K562 (cell line): ENCODE measurements at regions not wholly inside any gene's neighbourhood (a gene's known extent, or its start where the extent isn't known, plus 50 kb on each side); places are given as distances from the start of the nearest gene placed in this dataset.

Experiments used
- ATAC-seq: fragments of 200-7000 bp; cut with Tn5 transposase; 3 replicates; pipeline ENCODE4 v1.9.1; 2020; ENCODE audit warnings: moderate library complexity
- BruUV-seq: library from RNA; stranded (reverse); fragments of 400-500 nt; replicated peaks from 2 replicates; lab custom pipeline; 2021; lab: Mats Ljungman, UMichigan
- CTCF ChIA-PET: fragments of 300-600 bp; formaldehyde crosslinking; extraction: SDS; loops from one replicate; lab custom pipeline; 2021; ENCODE audit warnings: low intra/inter-chr PET ratio; lab: Yijun Ruan, JAX
- POLR2A ChIA-PET: fragments of 300-600, 350-650 bp; sonication (Branson Sonifier 250); formaldehyde crosslinking; extraction: SDS; loops from one replicate; lab custom pipeline; 2021; ENCODE audit warnings: antibody characterized with exemption, inconsistent platforms; lab: Yijun Ruan, JAX
- DNase-seq, 4 experiments: peaks; one replicate each; pipeline versions ENCODE4 v3.0.0 to v3.0.0-alpha.2; 2011 to 2018; ENCODE audit warnings: low spot score in 3 of 4, mixed read lengths in 3 of 4; ENCODE audit errors: extremely low read depth in 1 of 4
- FAIRE-seq: peaks from 2 replicates; lab custom pipeline; 2011; peaks lifted over from hg19 to GRCh38; lab: Jason Lieb, UNC
- H2AFZ ChIP-seq: 2 replicates; pipeline ENCODE4 v1.6.0; 2011; ENCODE audit warnings: low read depth, low read length, control low read depth, inconsistent platforms
- H3K27ac ChIP-seq: fragments of 200-600 bp; 3 replicates; pipeline ENCODE4 v1.8.0; 2011; ENCODE audit warnings: low read depth, mild to moderate bottlenecking, control low read depth, inconsistent platforms, low read length, moderate library complexity, mixed read lengths; ENCODE audit errors: extremely low read depth
- H3K27me3 ChIP-seq, 2 experiments: fragments of 300-600 bp in 1 of 2; 2 replicates in 1 of 2; 3 replicates in 1 of 2; pipeline versions ENCODE4 v1.6.0 to v1.8.0; 2011; ENCODE audit warnings: inconsistent platforms in 2 of 2, low read length in 2 of 2, mild to moderate bottlenecking in 1 of 2, mixed read lengths in 1 of 2, moderate library complexity in 1 of 2; ENCODE audit not compliant: control insufficient read depth in 2 of 2, insufficient read depth in 2 of 2
- H3K36me3 ChIP-seq: fragments of 300-600 bp; 3 replicates; pipeline ENCODE4 v1.8.0; 2011; ENCODE audit warnings: mild to moderate bottlenecking, low read length, inconsistent platforms; ENCODE audit not compliant: control insufficient read depth, insufficient read depth
- H3K4me1 ChIP-seq, 2 experiments: fragments of 200-600 bp in 1 of 2; replicated peaks in 1 of 2; 2 replicates in 1 of 2; 3 replicates in 1 of 2; pipeline versions ENCODE4 v1.5.1 to v1.8.0; 2011; ENCODE audit warnings: inconsistent platforms in 2 of 2, low read length in 2 of 2, mild to moderate bottlenecking in 1 of 2, mixed read lengths in 1 of 2, moderate library complexity in 1 of 2; ENCODE audit not compliant: control insufficient read depth in 2 of 2, insufficient read depth in 2 of 2
- H3K4me2 ChIP-seq: 2 replicates; pipeline ENCODE4 v1.6.1; 2011; ENCODE audit warnings: low read length, control low read depth, inconsistent platforms, mixed read lengths; ENCODE audit not compliant: insufficient read depth
- H3K4me3 ChIP-seq: fragments of 200-600 bp; sonication (generic), shearing (Covaris generic); 2 replicates; pipeline ENCODE4 v1.5.1; 2016; ENCODE audit warnings: control low read depth, inconsistent platforms
- H3K79me2 ChIP-seq: fragments of 200-600 bp; 3 replicates; pipeline ENCODE4 v1.8.0; 2011; ENCODE audit warnings: low read length, inconsistent platforms; ENCODE audit not compliant: control insufficient read depth, insufficient read depth
- H3K9ac ChIP-seq, 2 experiments: 2 replicates each; pipeline versions ENCODE4 v1.6.0 to v1.6.1; 2011; ENCODE audit warnings: low read depth in 2 of 2, low read length in 2 of 2, control low read depth in 1 of 2, inconsistent platforms in 1 of 2, mild to moderate bottlenecking in 1 of 2, mixed read lengths in 1 of 2; ENCODE audit not compliant: insufficient read depth in 1 of 2
- H3K9me1 ChIP-seq: one replicate; pipeline ENCODE4 v1.6.0; 2011; ENCODE audit warnings: inconsistent platforms, mild to moderate bottlenecking, low read length, moderate library complexity; ENCODE audit not compliant: control insufficient read depth, insufficient read depth
- H3K9me3 ChIP-seq: replicated peaks from 2 replicates; pipeline ENCODE4 v1.5.1; 2011; ENCODE audit warnings: low read depth, low read length, inconsistent platforms; ENCODE audit not compliant: control insufficient read depth, insufficient read depth
- H4K20me1 ChIP-seq: replicated peaks from 2 replicates; pipeline ENCODE4 v1.6.1; 2011; ENCODE audit warnings: low read length, inconsistent platforms, mixed read lengths; ENCODE audit not compliant: control insufficient read depth, insufficient read depth
- CCAR2 ChIP-seq: fragments of 200-400 bp; formaldehyde crosslinking; IDR thresholded peaks from 2 replicates; pipeline ENCODE4 v1.6.1; 2017; ENCODE audit warnings: mild to moderate bottlenecking, low read depth, low read length
- ETV6 ChIP-seq, 3 experiments: fragments of 150-350 bp in 1 of 3; sonication (generic) in 1 of 3; formaldehyde crosslinking in 1 of 3; IDR thresholded peaks; 2 replicates each; pipeline versions ENCODE4 v1.6.1 to v1.8.0; 2014 to 2022; ENCODE audit warnings: borderline replicate concordance in 2 of 3, low read depth in 2 of 3, antibody characterized with exemption in 1 of 3, low read length in 1 of 3, mild to moderate bottlenecking in 1 of 3, missing genetic modification reagents in 1 of 3
- JUNB ChIP-seq: fragments of 450-650 bp; formaldehyde crosslinking; conservative IDR thresholded peaks from 2 replicates; pipeline ENCODE4 v1.4.0; 2020; ENCODE audit warnings: mild to moderate bottlenecking
- KDM1A ChIP-seq, 2 experiments: fragments of 450-650 bp; IDR thresholded peaks; 2 replicates each; pipeline ENCODE4 v1.6.1; 2016; ENCODE audit warnings: mild to moderate bottlenecking in 2 of 2
- NR2F6 ChIP-seq: fragments of 450-650 bp; formaldehyde crosslinking; IDR thresholded peaks from 2 replicates; pipeline ENCODE4 v1.4.0; 2020; ENCODE audit warnings: mild to moderate bottlenecking
- SIN3A ChIP-seq, 2 experiments: fragments of 150-350 bp in 1 of 2; IDR thresholded peaks; 2 replicates each; pipeline ENCODE4 v1.6.1; 2011 to 2016; ENCODE audit warnings: borderline replicate concordance in 2 of 2, low read depth in 2 of 2, low read length in 2 of 2, mild to moderate bottlenecking in 2 of 2, moderate library complexity in 2 of 2; ENCODE audit not compliant: control insufficient read depth in 1 of 2
- ZBTB17 ChIP-seq: fragments of 450-650 bp; formaldehyde crosslinking; IDR thresholded peaks from 2 replicates; pipeline ENCODE4 v1.4.0; 2020; ENCODE audit warnings: mild to moderate bottlenecking
- ZBTB43 ChIP-seq: sonication (generic); formaldehyde crosslinking; IDR thresholded peaks from 2 replicates; pipeline ENCODE4 v1.8.0; 2023; ENCODE audit warnings: mild to moderate bottlenecking, missing genetic modification reagents
- ZNF184 ChIP-seq: sonication (generic); formaldehyde crosslinking; IDR thresholded peaks from 2 replicates; pipeline ENCODE4 v1.5.0; 2020; ENCODE audit warnings: missing genetic modification reagents
- ZNF197 ChIP-seq: fragments of 200-800 bp; sonication (Bioruptor generic); IDR thresholded peaks from 2 replicates; pipeline ENCODE4 v1.6.1; 2016; ENCODE audit warnings: low read depth, missing genetic modification characterization, missing compliant biosample characterization
- ZNF431 ChIP-seq: sonication (generic); formaldehyde crosslinking; IDR thresholded peaks from 2 replicates; pipeline ENCODE4 v1.8.0; 2022; ENCODE audit warnings: mild to moderate bottlenecking, missing genetic modification reagents
- WGBS: fragments of 100-300 bp; shearing (Covaris generic); methylation state at CpG from one replicate; pipeline ENCODE4 v1.1.6; 2016; ENCODE audit warnings: low coverage, mixed read lengths; ENCODE audit not compliant: insufficient coverage; ENCODE audit errors: missing lambda C conversion rate; 5-methylcytosine and 5-hydroxymethylcytosine counted together
- in situ Hi-C: fragments of 300-500 bp; cut with MboI; formaldehyde crosslinking; loops from 4 replicates; pipeline ENCODE4 v1.15.0; 2018; ENCODE audit warnings: inconsistent platforms, mixed read lengths
- intact Hi-C: fragments of 100-400 bp; cut with micrococcal nuclease; formaldehyde crosslinking; loops from 2 replicates; pipeline ENCODE4 v1.14.2; 2022
- TF ChIP-seq, protein P1 (sequence below): sonication (generic); formaldehyde crosslinking; IDR thresholded peaks from 2 replicates; pipeline ENCODE4 v1.8.1; 2022; ENCODE audit warnings: missing genetic modification reagents

GRCh38 chr11:110858547-110858921 lies 146.3 kb upstream of the ARHGAP20 start:
- H3K9me3 ChIP-seq, result no peaks in the 10 kb centered on the region; the same call in 1 of the 2 replicates
- ATAC-seq (no peak), DNase-seq (no peak), FAIRE-seq (no peak)
- in situ Hi-C loops (no loop called here), intact Hi-C loops (no loop called here)
- H3K9me1 ChIP-seq, result no peaks in the 10 kb centered on the region
- no peaks in the 10 kb centered on the region for H3K27me3 ChIP-seq
- TF ChIP-seq NR2F6, result no peak
- TF ChIP-seq JUNB, result no peak
- ChIA-PET POLR2A (no interaction called here), CTCF (no interaction called here)
- no peaks in the 10 kb centered on the region for H4K20me1 ChIP-seq
- no peak overlapping the region for H2AFZ ChIP-seq
- WGBS, result 0% methylated on average over 4 of the region's 5 CpGs
- H3K79me2 ChIP-seq, result no peaks in the 10 kb centered on the region
- H3K4me3 ChIP-seq, result no peak overlapping the region
- H3K27ac ChIP-seq, result no peak overlapping the region
- no TSS peak for BruUV-seq
- no peaks in the 10 kb centered on the region for H3K36me3 ChIP-seq
- no peak overlapping the region for H3K4me2 ChIP-seq
- no peaks in the 10 kb centered on the region for H3K4me1 ChIP-seq
- H3K9ac ChIP-seq, result no peak overlapping the region

DNA sequence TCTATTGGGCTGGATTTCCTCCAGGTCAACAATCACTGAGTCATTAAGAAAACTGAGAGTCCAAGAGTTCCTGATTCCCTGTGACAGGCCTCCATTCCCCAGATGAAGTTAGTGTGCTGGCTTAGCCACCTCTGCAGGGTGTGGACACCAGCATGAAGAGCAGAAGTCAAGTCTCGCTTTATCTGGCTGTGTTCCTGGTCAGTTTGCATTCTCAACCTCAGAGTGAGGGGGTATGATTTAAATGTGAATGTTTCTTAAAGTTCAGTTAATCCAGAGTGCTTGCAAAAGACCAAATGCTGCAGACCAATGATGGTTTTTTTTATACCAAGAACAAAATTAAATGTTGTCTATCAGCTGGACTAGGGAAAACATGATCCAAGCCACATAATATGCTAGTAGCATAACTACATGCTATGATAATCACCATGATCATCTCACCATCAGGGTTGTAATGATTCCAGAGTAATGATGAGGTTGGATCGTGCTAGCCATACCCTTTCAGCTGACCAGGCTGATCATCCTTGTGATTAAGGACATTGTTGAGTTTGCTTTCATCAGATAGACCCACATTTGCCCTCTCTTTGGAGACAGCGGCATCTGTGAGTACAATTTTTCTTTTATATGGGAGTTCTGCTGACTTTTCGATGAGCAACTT lies 145.8 kb upstream of the ARHGAP20 start:
- Histone ChIP-seq H3K9me1 (no peaks in the 10 kb centered on the region), H3K4me2 (no peak overlapping the region), H3K4me1 (no peaks in the 10 kb centered on the region), H3K27ac (no peak overlapping the region), H2AFZ (no peak overlapping the region), H3K9me3 (no peaks in the 10 kb centered on the region; the same call in 1 of the 2 replicates), H3K9ac (no peak overlapping the region), H3K79me2 (no peaks in the 10 kb centered on the region), H3K36me3 (no peaks in the 10 kb centered on the region), H3K27me3 (no peaks in the 10 kb centered on the region), H3K4me3 (no peak overlapping the region), H4K20me1 (no peaks in the 10 kb centered on the region)
- WGBS, result 1% methylated on average over 4 of the region's 4 CpGs
- POLR2A ChIA-PET, result no interaction called here
- intact Hi-C loops (no loop called here), in situ Hi-C loops (no loop called here)
- DNase-seq (no peak), ATAC-seq (no peak), FAIRE-seq (no peak)
- CTCF ChIA-PET, result no interaction called here
- BruUV-seq, result no TSS peak
- TF ChIP-seq ZNF184 (CRISPR knock-in tag), result no peak
- TF ChIP-seq SIN3A (IDR thresholded peaks at IDR 0.05; ENCODE audit: borderline replicate concordance in 2 of 2, control insufficient read depth in 1 of 2, low read depth in 2 of 2, low read length in 2 of 2), result no peak
- TF ChIP-seq ETV6 (IDR thresholded peaks at IDR 0.05; ENCODE audit: borderline replicate concordance in 1 of 2, low read depth in 2 of 2, low read length in 1 of 2), result no peak
- TF ChIP-seq ETV6 (CRISPR knock-in tag; IDR thresholded peaks at IDR 0.05; ENCODE audit: borderline replicate concordance), result no peak
- TF ChIP-seq CCAR2, result no peak
- TF ChIP-seq, protein P1, sequence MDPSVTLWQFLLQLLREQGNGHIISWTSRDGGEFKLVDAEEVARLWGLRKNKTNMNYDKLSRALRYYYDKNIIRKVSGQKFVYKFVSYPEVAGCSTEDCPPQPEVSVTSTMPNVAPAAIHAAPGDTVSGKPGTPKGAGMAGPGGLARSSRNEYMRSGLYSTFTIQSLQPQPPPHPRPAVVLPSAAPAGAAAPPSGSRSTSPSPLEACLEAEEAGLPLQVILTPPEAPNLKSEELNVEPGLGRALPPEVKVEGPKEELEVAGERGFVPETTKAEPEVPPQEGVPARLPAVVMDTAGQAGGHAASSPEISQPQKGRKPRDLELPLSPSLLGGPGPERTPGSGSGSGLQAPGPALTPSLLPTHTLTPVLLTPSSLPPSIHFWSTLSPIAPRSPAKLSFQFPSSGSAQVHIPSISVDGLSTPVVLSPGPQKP (CRISPR knock-in tag), result no peak
- no peak for TF ChIP-seq ZBTB17
- TF ChIP-seq ZNF431, result no peak
- no peak for TF ChIP-seq ZBTB43 (CRISPR knock-in tag)
- TF ChIP-seq ZNF197, result no peak
- TF ChIP-seq KDM1A (IDR thresholded peaks at IDR 0.05), result no peak
